HEK293 (cell line): ENCODE measurements at regions not wholly inside any gene's neighbourhood (a gene's known extent, or its start where the extent isn't known, plus 50 kb on each side); places are given as distances from the start of the nearest gene placed in this dataset.

ENCODE experiments used
- CTCF ChIP-seq: fragments of 450-650 bp; formaldehyde crosslinking; IDR thresholded peaks from 2 replicates; pipeline ENCODE4 v1.5.1; 2016; ENCODE audit warnings: missing biosample characterization, missing genetic modification characterization
- ZBTB7A ChIP-seq: fragments of 450-650 bp; formaldehyde crosslinking; IDR thresholded peaks from 2 replicates; pipeline ENCODE4 v1.5.1; 2016; ENCODE audit warnings: low read depth, missing biosample characterization, missing genetic modification characterization
- ZNF133 ChIP-seq: fragments of 450-650 bp; formaldehyde crosslinking; IDR thresholded peaks from 2 replicates; pipeline ENCODE4 v1.5.1; 2016; ENCODE audit warnings: missing biosample characterization, missing genetic modification characterization
- ZNF416 ChIP-seq: fragments of 450-650 bp; formaldehyde crosslinking; IDR thresholded peaks from 2 replicates; pipeline ENCODE4 v1.5.1; 2016; ENCODE audit warnings: missing biosample characterization, missing genetic modification characterization
- ZNF785 ChIP-seq: fragments of 450-650 bp; formaldehyde crosslinking; IDR thresholded peaks from 2 replicates; pipeline ENCODE4 v1.5.1; 2016; ENCODE audit warnings: missing biosample characterization, missing genetic modification characterization

- TF ChIP-seq ZNF133 (no peak), ZNF785 (tag by site-specific recombination) (no peak), CTCF (tag by site-specific recombination) (no peak), ZNF416 (tag by site-specific recombination) (no peak), ZBTB7A (tag by site-specific recombination) (no peak)
Measured at GRCh38 chr12:24172031-24172772, 222.7 kb upstream of the SOX5 start.
